Heart right ventricle (tissue), 16 donors: ENCODE measurements at regions not wholly inside any gene's neighbourhood (a gene's known extent, or its start where the extent isn't known, plus 50 kb on each side); places are given as distances from the start of the nearest gene placed in this dataset.

Source experiments
- ATAC-seq, 8 donors: fragments of 200-7000 bp; cut with Tn5 transposase; one replicate each; pipeline ENCODE4 v1.9.1; 2020; ENCODE audit warnings: mild to moderate bottlenecking in 8 of 8, moderate library complexity in 8 of 8, moderate number of reproducible peaks in 1 of 8
- DNase-seq, 2 donors: peaks; one replicate each; pipeline ENCODE4 v3.0.0-alpha.2; 2020
- H3K27ac ChIP-seq, 10 donors: fragments of 200-600 bp; sonication (generic) in 2 of 10; one replicate each; pipeline versions ENCODE4 v1.5.0 to v1.8.0; 2020 to 2022; ENCODE audit warnings: mild to moderate bottlenecking in 3 of 10
- H3K27me3 ChIP-seq, 7 donors: fragments of 200-600 bp; one replicate each; pipeline ENCODE4 v1.8.0; 2021 to 2022; ENCODE audit warnings: mild to moderate bottlenecking in 2 of 7
- H3K36me3 ChIP-seq, 9 donors: fragments of 200-600 bp; sonication (generic) in 1 of 9; one replicate each; pipeline versions ENCODE4 v1.5.0 to v1.8.0; 2020 to 2022; ENCODE audit warnings: mild to moderate bottlenecking in 2 of 9
- H3K4me1 ChIP-seq, 9 donors: fragments of 200-600 bp; sonication (generic) in 1 of 9; one replicate each; pipeline versions ENCODE4 v1.5.0 to v1.8.0; 2020 to 2022; ENCODE audit warnings: mild to moderate bottlenecking in 4 of 9
- H3K4me3 ChIP-seq, 10 donors: fragments of 200-600 bp; sonication (generic) in 2 of 10; one replicate each; pipeline versions ENCODE4 v1.5.0 to v1.8.0; 2020 to 2022; ENCODE audit warnings: mild to moderate bottlenecking in 7 of 10, moderate library complexity in 2 of 10
- H3K9me3 ChIP-seq, 11 donors: fragments of 200-600 bp in 10 of 11; sonication (generic) in 2 of 11; one replicate each; pipeline versions ENCODE4 v1.5.0 to v1.8.0; 2013 to 2022; ENCODE audit warnings: mild to moderate bottlenecking in 2 of 11, control low read depth in 1 of 11, moderate library complexity in 1 of 11
- CTCF ChIP-seq, 9 donors: fragments of 200-600 bp; sonication (generic) in 2 of 9; IDR thresholded peaks; one replicate each; pipeline versions ENCODE4 v1.5.0 to v1.8.0; 2021 to 2022; ENCODE audit warnings: antibody characterized with exemption in 9 of 9, mild to moderate bottlenecking in 5 of 9, moderate library complexity in 1 of 9
- WGBS, 2 donors: extraction: QIAGEN DNeasy Blood & Tissue Kit; methylation state at CpG; one replicate each; pipeline ENCODE4 v1.1.7; 2013; ENCODE audit warnings: inconsistent platforms in 1 of 2; 5-methylcytosine and 5-hydroxymethylcytosine counted together
- intact Hi-C, 10 donors: fragments of 100-400 bp; cut with DNase I; formaldehyde crosslinking; loops; one replicate each; pipeline versions ENCODE4 v1.11.1 to v1.14.2; 2022
- donor health status: Arrhythmogenic right ventricular cardiomyopathy.
- donor health status: ischemic (EF 13 %, LVEDD 7.1; RV severe dilation, severe dysfunction).
- donor health status: healthy with polysubstance abuse.
- donor health status: DM: no; HTN: yes; CAD: no.
- donor health status: DM: no; HTN: no; CAD: no.
- donor health status: ischemic (EF 25% LVEDD 6.9; RV normal size, moderate dysfunction).
- donor health status: ischemic (EF 25% LVEDD 5.7; RV mildly dilated, moderate dysfunction).
- donor health status: healthy.
- donor health status: DM: yes; HTN: yes; CAD: no.
- donor health status: Ischemic cardiomyopathy.
- donor health status: ischemic (EF 35%, LVEDD 5.7; RV mildly dilated, moderate dysfunction).
- donor health status: nonischemic (EF 11% LVEDD 7.7; RV severe dilation, severe dysfunction).
- donor health status: DM: yes; HTN: yes; CAD: no.
- donor health status: PGD.
- donor health status: ischemic (EF 29% LVEDD 5.4; RV normal size, mild dysfunction).
- donor health status: nonischemic (EF 23%, LVEDD 6.1; RV moderate dilation, normal function).

DNA sequence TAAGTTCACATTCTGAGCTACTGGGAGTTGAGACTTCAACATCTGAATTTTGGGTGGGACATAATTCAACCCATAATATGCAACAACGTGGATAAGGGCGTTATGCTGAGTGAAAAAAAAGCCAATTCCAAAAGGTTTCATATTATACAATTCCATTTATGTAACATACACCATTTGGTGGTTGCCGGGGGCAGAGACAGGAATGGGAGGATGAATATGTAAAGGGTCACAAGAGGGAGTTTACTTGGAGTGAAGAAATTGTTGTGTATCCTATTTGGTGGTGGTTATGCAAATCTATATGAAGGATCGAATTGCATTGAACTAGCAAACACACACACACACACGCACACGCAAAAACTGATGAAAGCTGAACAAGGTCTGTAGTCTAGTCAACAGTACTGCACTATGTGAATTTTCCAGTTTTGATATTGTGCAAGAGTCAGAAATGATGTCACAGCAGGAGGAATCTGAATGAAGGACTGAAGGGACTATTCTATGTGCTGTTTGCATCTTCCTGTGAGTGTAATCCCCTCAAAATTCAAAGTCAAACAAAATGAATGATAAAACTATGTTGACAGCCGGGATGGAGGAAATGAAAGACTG lies 249.2 kb upstream of the HABP2 start:
- ATAC-seq (peak in 1 of 8 donors; percentile 45), DNase-seq (no peak)
- WGBS, 2 donors = 80 to 87% methylated on average over 7 of the region's 7 CpGs
- H3K36me3 ChIP-seq = no peaks in the 10 kb centered on the region
- no peak overlapping the region for H3K27ac ChIP-seq
- no peaks in the 10 kb centered on the region for H3K9me3 ChIP-seq
- intact Hi-C loops = no loop called here
- H3K4me3 ChIP-seq = no peak overlapping the region
- TF ChIP-seq CTCF (IDR thresholded peaks at IDR 0.05) = no peak
- H3K4me1 ChIP-seq = peaks cover 0 to 5% (median 0%) of the 10 kb centered on the region in 9 donors
- no peaks in the 10 kb centered on the region for H3K27me3 ChIP-seq

GRCh38 chr10:113304726-113305125 lies 248.1 kb upstream of the HABP2 start:
- WGBS, 2 donors = 85 to 90% methylated on average over 5 of the region's 5 CpGs
- Histone ChIP-seq H3K27me3 (peaks cover 0 to 4% (median 0%) of the 10 kb centered on the region in 7 donors), H3K27ac (no peak overlapping the region), H3K4me3 (no peak overlapping the region), H3K36me3 (no peaks in the 10 kb centered on the region), H3K4me1 (peaks cover 0 to 5% (median 0%) of the 10 kb centered on the region in 9 donors), H3K9me3 (no peaks in the 10 kb centered on the region)
- TF ChIP-seq CTCF (IDR thresholded peaks at IDR 0.05) = no peak
- DNase-seq = no peak
- intact Hi-C loops = no loop called here
- no peak for ATAC-seq

DNA sequence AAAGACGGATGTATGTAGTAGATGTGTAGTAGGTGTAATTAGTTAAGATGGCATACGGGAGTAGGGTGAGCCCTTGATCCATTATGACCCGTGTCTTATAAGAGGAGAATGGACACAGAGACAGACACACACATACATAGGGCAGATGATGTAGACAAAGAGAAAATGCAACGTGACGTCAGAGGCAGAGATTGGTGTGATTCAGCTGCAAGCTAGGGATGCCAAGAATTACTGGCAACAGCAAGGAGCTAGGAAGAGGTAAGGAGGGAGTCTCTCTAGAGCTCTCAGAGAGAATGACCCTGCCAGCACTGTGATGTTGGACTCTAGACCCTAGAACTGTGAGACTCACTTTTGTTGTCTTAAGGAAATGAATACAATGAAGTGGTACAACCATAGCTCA lies 247.0 kb upstream of the HABP2 start:
- WGBS, 2 donors = 63 to 69% methylated on average over 5 of the region's 5 CpGs

GRCh38 chr10:113309791-113310190 lies 243.1 kb upstream of the HABP2 start:
- WGBS, 2 donors = 91% methylated on average over 4 of the region's 4 CpGs
- Histone ChIP-seq H3K9me3 (peaks cover 0 to 6% (median 0%) of the 10 kb centered on the region in 11 donors), H3K4me3 (no peak overlapping the region), H3K27ac (no peak overlapping the region), H3K27me3 (peaks cover 0 to 4% (median 0%) of the 10 kb centered on the region in 7 donors), H3K4me1 (no peaks in the 10 kb centered on the region), H3K36me3 (no peaks in the 10 kb centered on the region)
- DNase-seq (no peak), ATAC-seq (no peak)
- TF ChIP-seq CTCF (IDR thresholded peaks at IDR 0.05) = no peak
- intact Hi-C loops = no loop called here

More for the DNA sequence above, 247.0 kb upstream of the HABP2 start:
- peak in 1 of 8 donors; percentile 52 for ATAC-seq
- no peaks in the 10 kb centered on the region for H3K36me3 ChIP-seq
- no peak for TF ChIP-seq CTCF (IDR thresholded peaks at IDR 0.05)
- no peaks in the 10 kb centered on the region for H3K4me1 ChIP-seq
- H3K27me3 ChIP-seq = peaks cover 0 to 4% (median 0%) of the 10 kb centered on the region in 7 donors
- H3K9me3 ChIP-seq = no peaks in the 10 kb centered on the region
- H3K27ac ChIP-seq = no peak overlapping the region
- intact Hi-C loops = no loop called here
- DNase-seq = no peak
- H3K4me3 ChIP-seq = no peak overlapping the region
